CD8-positive, alpha-beta memory T cell (primary cell): ENCODE measurements at regions not wholly inside any gene's neighbourhood (a gene's known extent, or its start where the extent isn't known, plus 50 kb on each side); places are given as distances from the start of the nearest gene placed in this dataset.

Experiments
- CTCF ChIA-PET: fragments of 350-600 bp; sonication (Branson Sonifier 250); formaldehyde crosslinking; loops from one replicate; lab custom pipeline; 2021; ENCODE audit warnings: antibody characterized with exemption; lab: Charles Lee
- POLR2A ChIA-PET: fragments of 350-600 bp; sonication (Branson Sonifier 250); formaldehyde crosslinking; loops from one replicate; lab custom pipeline; 2021; ENCODE audit warnings: antibody characterized with exemption; lab: Charles Lee
- DNase-seq, 5 donors: peaks; one replicate each; pipeline versions ENCODE4 v3.0.0 to v3.0.0-alpha.2; 2020 to 2022; ENCODE audit warnings: mixed read lengths in 1 of 5
- H3K27ac ChIP-seq: one replicate; pipeline ENCODE4 v1.7.0; 2013; ENCODE audit warnings: low read depth, mild to moderate bottlenecking, low read length, moderate library complexity
- H3K27me3 ChIP-seq: 2 replicates; pipeline ENCODE4 v1.7.0; 2013; ENCODE audit warnings: low read length, mild to moderate bottlenecking; ENCODE audit not compliant: insufficient read depth, poor library complexity, severe bottlenecking
- H3K36me3 ChIP-seq: 2 replicates; pipeline ENCODE4 v1.7.0; 2013; ENCODE audit warnings: mild to moderate bottlenecking, low read length, moderate library complexity; ENCODE audit not compliant: insufficient read depth
- H3K4me1 ChIP-seq: 2 replicates; pipeline ENCODE4 v1.7.0; 2013; ENCODE audit warnings: mild to moderate bottlenecking, low read length, moderate library complexity; ENCODE audit not compliant: insufficient read depth
- H3K4me3 ChIP-seq: 2 replicates; pipeline ENCODE4 v1.7.0; 2013; ENCODE audit warnings: mild to moderate bottlenecking, low read length
- H3K9me3 ChIP-seq: 2 replicates; pipeline ENCODE4 v1.7.0; 2013; ENCODE audit warnings: mild to moderate bottlenecking, low read length
- H3K27ac Mint-ChIP-seq, 8 donors: one replicate each; pipeline ENCODE4 v1.8.0; 2020 to 2021; ENCODE audit warnings: mixed read lengths in 8 of 8, mild to moderate bottlenecking in 6 of 8, inconsistent platforms in 3 of 8, moderate library complexity in 3 of 8
- H3K27me3 Mint-ChIP-seq, 2 donors: one replicate each; pipeline ENCODE4 v1.8.0; 2020 to 2021; ENCODE audit warnings: mixed read lengths in 2 of 2, mild to moderate bottlenecking in 1 of 2, moderate library complexity in 1 of 2
- H3K36me3 Mint-ChIP-seq, 3 donors: one replicate each; pipeline ENCODE4 v1.8.0; 2020 to 2021; ENCODE audit warnings: mixed read lengths in 3 of 3, inconsistent platforms in 1 of 3, mild to moderate bottlenecking in 1 of 3
- H3K4me1 Mint-ChIP-seq, 3 donors: one replicate each; pipeline ENCODE4 v1.8.0; 2020 to 2021; ENCODE audit warnings: mixed read lengths in 3 of 3, inconsistent platforms in 1 of 3, mild to moderate bottlenecking in 1 of 3
- H3K4me3 Mint-ChIP-seq, 7 donors: one replicate each; pipeline ENCODE4 v1.8.0; 2020 to 2021; ENCODE audit warnings: mixed read lengths in 7 of 7, mild to moderate bottlenecking in 6 of 7, moderate library complexity in 4 of 7, inconsistent platforms in 2 of 7
- H3K9me3 Mint-ChIP-seq, 5 donors: one replicate each; pipeline ENCODE4 v1.8.0; 2020 to 2022; ENCODE audit warnings: mixed read lengths in 5 of 5, mild to moderate bottlenecking in 3 of 5, moderate library complexity in 2 of 5, inconsistent platforms in 1 of 5

GRCh38 chr14:28704153-28704552 is 62.4 kb upstream of the FOXG1 start:
- H3K27ac Mint-ChIP-seq, result no peak overlapping the region
- H3K9me3 Mint-ChIP-seq, result peaks cover 8 to 38% (median 15%) of the 10 kb centered on the region in 5 donors
- peaks cover 5% of the 10 kb centered on the region for H3K9me3 ChIP-seq
- CTCF ChIA-PET, result no interaction called here
- H3K4me3 ChIP-seq, result no peak overlapping the region
- no peak overlapping the region for H3K4me3 Mint-ChIP-seq
- H3K27ac ChIP-seq, result no peak overlapping the region
- no peaks in the 10 kb centered on the region for H3K36me3 Mint-ChIP-seq
- POLR2A ChIA-PET, result no interaction called here
- no peaks in the 10 kb centered on the region for H3K36me3 ChIP-seq
- no peaks in the 10 kb centered on the region for H3K27me3 ChIP-seq
- H3K4me1 Mint-ChIP-seq, result no peaks in the 10 kb centered on the region
- H3K27me3 Mint-ChIP-seq, result no peaks in the 10 kb centered on the region
- no peak for DNase-seq
- H3K4me1 ChIP-seq, result no peaks in the 10 kb centered on the region

GRCh38 chr14:28707814-28708213 is 58.8 kb upstream of the FOXG1 start:
- H3K9me3 ChIP-seq, result peaks cover 5% of the 10 kb centered on the region
- POLR2A ChIA-PET, result no interaction called here

GRCh38 chr14:28709571-28710305 is 56.8 kb upstream of the FOXG1 start:
- ChIA-PET POLR2A (no interaction called here), CTCF (no interaction called here)
- Histone ChIP-seq H3K4me1 (no peaks in the 10 kb centered on the region), H3K27ac (no peak overlapping the region), H3K36me3 (no peaks in the 10 kb centered on the region), H3K9me3 (peaks cover 5% of the 10 kb centered on the region), H3K27me3 (no peaks in the 10 kb centered on the region), H3K4me3 (no peak overlapping the region)
- DNase-seq, result no peak
- Mint-ChIP-seq H3K36me3 (no peaks in the 10 kb centered on the region), H3K4me3 (no peak overlapping the region), H3K4me1 (no peaks in the 10 kb centered on the region), H3K27me3 (no peaks in the 10 kb centered on the region), H3K9me3 (peaks cover 11 to 44% (median 13%) of the 10 kb centered on the region in 5 donors), H3K27ac (no peak overlapping the region)

More at GRCh38 chr14:28707814-28708213, 58.8 kb upstream of the FOXG1 start:
- Mint-ChIP-seq H3K4me3 (no peak overlapping the region), H3K27ac (no peak overlapping the region), H3K9me3 (peaks cover 8 to 41% (median 16%) of the 10 kb centered on the region in 5 donors), H3K27me3 (no peaks in the 10 kb centered on the region), H3K4me1 (no peaks in the 10 kb centered on the region), H3K36me3 (no peaks in the 10 kb centered on the region)
- CTCF ChIA-PET, result no interaction called here
- H3K27me3 ChIP-seq, result no peaks in the 10 kb centered on the region
- no peak overlapping the region for H3K4me3 ChIP-seq
- no peaks in the 10 kb centered on the region for H3K36me3 ChIP-seq
- no peaks in the 10 kb centered on the region for H3K4me1 ChIP-seq
- no peak for DNase-seq
- no peak overlapping the region for H3K27ac ChIP-seq
